Breast epithelium (tissue), 4 donors: ENCODE measurements at regions not wholly inside any gene's neighbourhood (a gene's known extent, or its start where the extent isn't known, plus 50 kb on each side); places are given as distances from the start of the nearest gene placed in this dataset.

Experiments
- DNase-seq, 2 donors: peaks; one replicate each; pipeline ENCODE4 v3.0.0-alpha.2; 2019; ENCODE audit warnings: low spot score in 2 of 2
- H3K27ac ChIP-seq, 2 donors: fragments of 200-600 bp; sonication (generic) in 1 of 2; one replicate each; pipeline ENCODE4 v1.5.1; 2016 to 2019; ENCODE audit warnings: mild to moderate bottlenecking in 1 of 2
- H3K27me3 ChIP-seq, 2 donors: fragments of 200-600 bp; sonication (generic) in 1 of 2; one replicate each; pipeline versions ENCODE4 v1.5.1 to v1.6.0; 2017 to 2019; ENCODE audit warnings: control low read depth in 1 of 2, mild to moderate bottlenecking in 1 of 2
- H3K36me3 ChIP-seq: fragments of 200-600 bp; one replicate; pipeline ENCODE4 v1.5.1; 2019
- H3K4me1 ChIP-seq, 2 donors: fragments of 200-600 bp; sonication (generic); one replicate each; pipeline ENCODE4 v1.5.1; 2016 to 2019; ENCODE audit warnings: control low read depth in 1 of 2
- H3K4me3 ChIP-seq, 3 donors: fragments of 200-600 bp; sonication (generic); 1 replicate in 2 of 3; 2 replicates in 1 of 3; pipeline ENCODE4 v1.5.1; 2016 to 2019; ENCODE audit warnings: mild to moderate bottlenecking in 3 of 3, moderate library complexity in 2 of 3
- H3K9me3 ChIP-seq, 2 donors: fragments of 200-600 bp; sonication (generic) in 1 of 2; one replicate each; pipeline ENCODE4 v1.5.1; 2016 to 2019; ENCODE audit warnings: control low read depth in 1 of 2
- CTCF ChIP-seq, 3 donors: fragments of 450-650 bp; IDR thresholded peaks; one replicate each; pipeline ENCODE4 v1.5.1; 2016 to 2017; ENCODE audit warnings: antibody characterized with exemption in 3 of 3, mild to moderate bottlenecking in 3 of 3, moderate library complexity in 3 of 3
- POLR2A ChIP-seq: fragments of 450-650 bp; IDR thresholded peaks from one replicate; pipeline ENCODE4 v1.6.1; 2016; ENCODE audit warnings: antibody characterized with exemption, mild to moderate bottlenecking, moderate library complexity
- POLR2AphosphoS5 ChIP-seq, 3 donors: sonication (generic); formaldehyde crosslinking; IDR thresholded peaks; one replicate each; pipeline ENCODE4 v1.6.1; 2017; ENCODE audit warnings: antibody characterized with exemption in 3 of 3
- intact Hi-C: fragments of 100-400 bp; cut with DNase I; formaldehyde crosslinking; loops from one replicate; pipeline ENCODE4 v1.15.1; 2023; ENCODE audit warnings: low total_unique reads

GRCh38 chr16:86211800-86212199, 298.5 kb upstream of the FOXF1 start:
- H3K4me3 ChIP-seq, result no peak overlapping the region
- intact Hi-C loops, result no loop called here
- peaks cover 0 to 32% of the 10 kb centered on the region in 2 donors for H3K27me3 ChIP-seq
- H3K4me1 ChIP-seq, result no peaks in the 10 kb centered on the region
- H3K36me3 ChIP-seq, result no peaks in the 10 kb centered on the region
- TF ChIP-seq POLR2AphosphoS5 (IDR thresholded peaks at IDR 0.05) (no peak), POLR2A (no peak), CTCF (IDR thresholded peaks at IDR 0.05) (no peak)
- peak in 1 of 2 donors; percentile 25 for DNase-seq
- H3K9me3 ChIP-seq, result no peaks in the 10 kb centered on the region
- H3K27ac ChIP-seq, result no peak overlapping the region

- H3K4me1 ChIP-seq, result no peaks in the 10 kb centered on the region
- no peak overlapping the region for H3K4me3 ChIP-seq
- peaks cover 0 to 43% of the 10 kb centered on the region in 2 donors for H3K27me3 ChIP-seq
- H3K27ac ChIP-seq, result no peak overlapping the region
- DNase-seq, result peak in 1 of 2 donors; percentile 30
- intact Hi-C loops, result no loop called here
- no peaks in the 10 kb centered on the region for H3K36me3 ChIP-seq
- no peak for TF ChIP-seq CTCF (IDR thresholded peaks at IDR 0.05)
- no peak for TF ChIP-seq POLR2A
- TF ChIP-seq POLR2AphosphoS5 (IDR thresholded peaks at IDR 0.05), result no peak
- no peaks in the 10 kb centered on the region for H3K9me3 ChIP-seq
Measured at GRCh38 chr16:86212706-86213436, 297.5 kb upstream of the FOXF1 start.

DNA sequence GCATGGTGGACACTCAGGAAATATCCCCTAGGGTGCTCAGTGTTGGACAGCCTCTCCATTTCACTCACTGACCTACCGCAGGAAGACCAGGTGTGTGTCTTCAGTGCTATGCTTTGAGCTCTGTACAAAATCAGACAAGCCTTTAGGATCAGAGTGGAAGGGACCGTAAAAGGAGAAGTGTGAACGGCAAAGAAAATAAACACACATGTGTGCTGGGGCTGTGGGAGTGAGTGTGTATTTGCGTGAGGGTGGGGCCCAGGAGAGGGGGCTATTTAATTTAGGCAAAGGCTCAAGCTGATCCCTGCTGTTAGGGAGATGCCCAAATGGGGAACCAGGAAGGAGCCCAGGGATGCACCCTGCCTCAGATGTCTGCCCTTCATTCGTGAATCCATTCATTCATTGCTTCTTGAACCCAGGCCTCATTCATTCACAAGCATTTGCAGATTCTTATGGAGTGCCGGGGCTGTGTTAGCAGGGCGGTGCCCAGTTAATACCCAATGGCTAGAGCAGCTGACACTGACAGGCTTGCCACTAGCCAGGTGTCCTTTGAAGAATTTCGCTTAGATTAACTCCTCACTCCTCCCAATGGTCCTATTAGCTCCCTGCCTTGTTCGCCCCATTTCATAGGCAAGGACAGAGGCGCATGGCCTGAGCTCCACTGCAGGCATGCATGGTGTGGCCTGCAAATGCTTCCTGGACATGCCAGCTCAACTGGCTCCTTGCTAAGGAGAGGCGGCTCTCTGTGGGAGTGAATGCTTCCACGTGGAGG, 296.7 kb upstream of the FOXF1 start:
- Histone ChIP-seq H3K27ac (no peak overlapping the region), H3K27me3 (peaks cover 0 to 50% of the 10 kb centered on the region in 2 donors), H3K9me3 (no peaks in the 10 kb centered on the region), H3K4me3 (no peak overlapping the region), H3K36me3 (no peaks in the 10 kb centered on the region), H3K4me1 (no peaks in the 10 kb centered on the region)
- intact Hi-C loops, result no loop called here
- TF ChIP-seq CTCF (IDR thresholded peaks at IDR 0.05) (no peak), POLR2AphosphoS5 (IDR thresholded peaks at IDR 0.05) (no peak), POLR2A (no peak)
- DNase-seq, result peak in 1 of 2 donors; percentile 27

- Histone ChIP-seq H3K4me1 (no peaks in the 10 kb centered on the region), H3K4me3 (no peak overlapping the region), H3K9me3 (no peaks in the 10 kb centered on the region), H3K27ac (no peak overlapping the region), H3K36me3 (no peaks in the 10 kb centered on the region), H3K27me3 (peaks cover 0 to 57% of the 10 kb centered on the region in 2 donors)
- DNase-seq, result peak in 1 of 2 donors; percentile 30
- TF ChIP-seq CTCF (IDR thresholded peaks at IDR 0.05) (no peak), POLR2AphosphoS5 (IDR thresholded peaks at IDR 0.05) (no peak), POLR2A (no peak)
- intact Hi-C loops, result no loop called here
Measured at GRCh38 chr16:86214326-86215232, 295.7 kb upstream of the FOXF1 start.
